Right lobe of liver (tissue), 4 donors: ENCODE measurements at regions not wholly inside any gene's neighbourhood (a gene's known extent, or its start where the extent isn't known, plus 50 kb on each side); places are given as distances from the start of the nearest gene placed in this dataset.

Source experiments
- CTCF ChIP-seq, 4 donors: fragments of 200-600 bp in 3 of 4; fragments of 450-650 bp in 1 of 4; IDR thresholded peaks; one replicate each; pipeline versions ENCODE4 v1.5.1 to v1.8.0; 2016 to 2022; ENCODE audit warnings: antibody characterized with exemption in 4 of 4, mild to moderate bottlenecking in 2 of 4
- POLR2A ChIP-seq: fragments of 450-650 bp; IDR thresholded peaks from one replicate; pipeline ENCODE4 v1.6.1; 2017; ENCODE audit warnings: antibody characterized with exemption, mild to moderate bottlenecking
- donor health status: DM: no; HTN: no; CAD: no.
- donor health status: DM: no; HTN: no; CAD: no.
- donor health status: DM: no; HTN: yes; CAD: no.

GRCh38 chr5:74504463-74504862, 136.1 kb downstream of the ENC1 start:
- no peak for TF ChIP-seq CTCF (IDR thresholded peaks at IDR 0.05)
- no peak for TF ChIP-seq POLR2A
